ENCODE measurements at regions not wholly inside any gene's neighbourhood (a gene's known extent, or its start where the extent isn't known, plus 50 kb on each side); places are given as distances from the start of the nearest gene placed in this dataset.

DNA sequence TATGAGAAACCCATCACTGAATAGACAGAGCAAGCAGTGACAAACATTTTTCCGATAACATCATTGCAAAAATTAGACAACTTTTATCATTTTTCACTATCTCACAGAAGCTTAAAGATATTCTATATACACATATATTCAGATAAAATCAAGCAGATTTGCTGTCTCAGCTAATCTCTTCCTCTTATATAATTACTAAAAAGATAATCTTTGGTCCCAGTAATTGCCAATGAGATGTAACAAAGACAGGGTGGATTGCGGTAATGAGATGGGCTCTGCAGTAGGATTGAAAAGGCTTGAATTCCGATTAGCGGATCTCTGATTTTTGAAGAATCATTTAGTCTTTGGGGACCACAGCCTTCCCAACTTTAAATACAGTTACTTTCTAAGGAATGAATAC, 63.5 kb downstream of the SYT4 start:
- DNase-seq (ENCODE audit: low read depth in 4 of 6, low spot score in 6 of 6), result no peak
- H3K27me3 ChIP-seq (ENCODE audit: control insufficient read depth, insufficient read depth, low read length), result no peaks in the 10 kb centered on the region
- no peak overlapping the region for H3K4me3 ChIP-seq (ENCODE audit: low read depth, low read length)
- no peak overlapping the region for H3K27ac ChIP-seq (ENCODE audit: low read depth, low read length)
- H3K4me1 ChIP-seq (ENCODE audit: control insufficient read depth, insufficient read depth, low read length), result no peaks in the 10 kb centered on the region
- H3K9me3 ChIP-seq (ENCODE audit: control insufficient read depth, insufficient read depth, low read length), result no peaks in the 10 kb centered on the region
- H3K36me3 ChIP-seq (ENCODE audit: control insufficient read depth, insufficient read depth, low read length), result no peaks in the 10 kb centered on the region
- WGBS (ENCODE audit: insufficient coverage), result no CpG with 5 or more reads among the region's 4 CpGs

DNA sequence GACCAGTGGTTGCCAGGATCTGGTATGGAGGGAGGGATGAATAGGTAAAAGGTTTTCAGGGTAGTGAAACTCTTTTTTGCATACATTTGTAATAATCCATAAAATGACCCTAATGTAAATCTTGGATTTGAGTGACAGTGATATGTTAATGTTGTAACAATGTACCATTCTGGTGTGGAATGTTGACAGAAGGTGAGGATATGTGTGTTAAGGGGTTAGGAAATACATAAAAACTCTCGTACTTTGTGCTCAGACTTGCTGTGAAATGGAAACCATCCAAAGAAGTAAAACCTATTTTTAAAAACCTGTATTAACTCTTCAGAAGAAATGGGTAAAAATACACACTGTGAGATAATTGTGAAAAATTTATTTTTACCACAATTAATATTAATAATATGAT, 66.2 kb downstream of the SYT4 start:
- no peaks in the 10 kb centered on the region for H3K27me3 ChIP-seq (ENCODE audit: control insufficient read depth, insufficient read depth, low read length)
- no peak for DNase-seq (ENCODE audit: low read depth in 4 of 6, low spot score in 6 of 6)
- H3K9me3 ChIP-seq (ENCODE audit: control insufficient read depth, insufficient read depth, low read length), result no peaks in the 10 kb centered on the region
- no peaks in the 10 kb centered on the region for H3K36me3 ChIP-seq (ENCODE audit: control insufficient read depth, insufficient read depth, low read length)
- H3K4me3 ChIP-seq (ENCODE audit: low read depth, low read length), result no peak overlapping the region
- no peak overlapping the region for H3K27ac ChIP-seq (ENCODE audit: low read depth, low read length)
- H3K4me1 ChIP-seq (ENCODE audit: control insufficient read depth, insufficient read depth, low read length), result no peaks in the 10 kb centered on the region
- WGBS (ENCODE audit: insufficient coverage), result no CpG with 5 or more reads among the region's 1 CpG

DNA sequence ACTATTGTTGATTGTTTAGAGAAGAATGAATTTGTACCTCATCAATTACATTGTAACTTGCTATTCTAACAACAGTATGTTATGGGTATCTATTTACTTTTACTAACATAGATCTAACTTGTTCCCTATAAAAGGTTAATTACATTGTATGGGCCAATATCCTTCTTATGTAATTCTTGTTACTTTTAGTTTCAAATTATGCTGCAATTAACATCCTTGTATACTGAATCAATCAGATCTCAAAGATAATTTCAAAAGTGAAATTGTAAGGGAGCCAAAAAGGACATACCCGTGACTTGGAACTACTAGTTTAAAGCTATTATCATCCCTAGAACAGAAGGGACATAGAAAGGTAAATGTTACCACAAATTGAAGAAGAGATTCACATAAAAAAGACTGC, 79.9 kb upstream of the RIT2 start:
- Histone ChIP-seq H3K4me1 (ENCODE audit: control insufficient read depth, insufficient read depth, low read length) (no peaks in the 10 kb centered on the region), H3K36me3 (ENCODE audit: control insufficient read depth, insufficient read depth, low read length) (no peaks in the 10 kb centered on the region), H3K27ac (ENCODE audit: low read depth, low read length) (no peak overlapping the region), H3K4me3 (ENCODE audit: low read depth, low read length) (no peak overlapping the region), H3K27me3 (ENCODE audit: control insufficient read depth, insufficient read depth, low read length) (no peaks in the 10 kb centered on the region), H3K9me3 (ENCODE audit: control insufficient read depth, insufficient read depth, low read length) (no peaks in the 10 kb centered on the region)
- no CpG with 5 or more reads among the region's 1 CpG for WGBS (ENCODE audit: insufficient coverage)
- no peak for DNase-seq (ENCODE audit: low read depth in 4 of 6, low spot score in 6 of 6)

- DNase-seq (ENCODE audit: low read depth in 4 of 6, low spot score in 6 of 6), result no peak
- Histone ChIP-seq H3K4me1 (ENCODE audit: control insufficient read depth, insufficient read depth, low read length) (no peaks in the 10 kb centered on the region), H3K4me3 (ENCODE audit: low read depth, low read length) (no peak overlapping the region), H3K36me3 (ENCODE audit: control insufficient read depth, insufficient read depth, low read length) (no peaks in the 10 kb centered on the region), H3K9me3 (ENCODE audit: control insufficient read depth, insufficient read depth, low read length) (no peaks in the 10 kb centered on the region), H3K27ac (ENCODE audit: low read depth, low read length) (no peak overlapping the region), H3K27me3 (ENCODE audit: control insufficient read depth, insufficient read depth, low read length) (no peaks in the 10 kb centered on the region)
- 93% methylated on average over 2 of the region's 2 CpGs for WGBS (ENCODE audit: insufficient coverage)
Observed at GRCh38 chr18:43193336-43193735, 77.9 kb upstream of the RIT2 start.

DNA sequence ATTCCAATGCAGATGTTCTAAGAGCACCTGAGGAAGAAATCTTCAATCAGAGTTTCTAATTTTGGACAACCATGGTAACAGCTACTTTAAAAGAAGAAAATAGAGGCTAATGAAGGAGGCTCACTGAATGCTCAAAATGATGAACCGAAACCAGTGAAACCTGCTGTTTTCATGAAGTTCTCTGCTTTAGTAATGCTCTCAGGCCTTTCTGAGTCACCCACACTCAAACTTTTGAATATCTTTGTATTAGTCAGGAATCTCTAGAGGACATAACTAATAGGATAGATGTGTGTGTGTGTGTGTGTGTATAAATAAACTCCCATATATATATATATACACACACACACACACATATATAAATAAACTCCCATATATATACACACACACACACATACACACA, 76.9 kb upstream of the RIT2 start:
- DNase-seq (ENCODE audit: low read depth in 4 of 6, low spot score in 6 of 6), result no peak
- H3K4me3 ChIP-seq (ENCODE audit: low read depth, low read length), result no peak overlapping the region
- WGBS (ENCODE audit: insufficient coverage), result no CpG with 5 or more reads among the region's 1 CpG
- H3K36me3 ChIP-seq (ENCODE audit: control insufficient read depth, insufficient read depth, low read length), result no peaks in the 10 kb centered on the region
- H3K4me1 ChIP-seq (ENCODE audit: control insufficient read depth, insufficient read depth, low read length), result no peaks in the 10 kb centered on the region
- no peaks in the 10 kb centered on the region for H3K27me3 ChIP-seq (ENCODE audit: control insufficient read depth, insufficient read depth, low read length)
- no peak overlapping the region for H3K27ac ChIP-seq (ENCODE audit: low read depth, low read length)
- H3K9me3 ChIP-seq (ENCODE audit: control insufficient read depth, insufficient read depth, low read length), result no peaks in the 10 kb centered on the region

DNA sequence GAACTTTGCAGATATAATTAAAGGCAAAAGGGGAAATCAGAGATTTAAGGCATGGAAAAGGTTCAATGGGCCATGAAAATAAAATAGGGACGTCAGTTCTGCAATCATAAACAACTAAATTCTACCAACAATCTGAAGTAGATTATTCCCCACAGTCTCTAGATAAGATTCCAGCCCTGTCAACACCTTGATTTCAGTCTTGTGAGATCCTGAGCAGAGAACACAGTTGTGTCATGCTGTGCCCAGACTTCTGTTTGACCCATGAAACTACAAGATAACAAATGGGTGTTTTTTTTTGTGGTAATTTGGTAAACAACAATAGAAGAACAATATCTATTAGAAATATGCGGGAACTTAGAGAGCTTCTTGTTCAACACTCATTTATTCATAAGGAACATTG, 66.2 kb upstream of the RIT2 start:
- 29% methylated on average over 1 of the region's 2 CpGs for WGBS (ENCODE audit: insufficient coverage)
- Histone ChIP-seq H3K27ac (ENCODE audit: low read depth, low read length) (no peak overlapping the region), H3K4me3 (ENCODE audit: low read depth, low read length) (no peak overlapping the region)

GRCh38 chr18:43180814-43181213, 65.3 kb upstream of the RIT2 start:
- Histone ChIP-seq H3K27ac (ENCODE audit: low read depth, low read length) (no peak overlapping the region), H3K4me1 (ENCODE audit: control insufficient read depth, insufficient read depth, low read length) (no peaks in the 10 kb centered on the region), H3K27me3 (ENCODE audit: control insufficient read depth, insufficient read depth, low read length) (no peaks in the 10 kb centered on the region), H3K36me3 (ENCODE audit: control insufficient read depth, insufficient read depth, low read length) (no peaks in the 10 kb centered on the region), H3K4me3 (ENCODE audit: low read depth, low read length) (no peak overlapping the region), H3K9me3 (ENCODE audit: control insufficient read depth, insufficient read depth, low read length) (no peaks in the 10 kb centered on the region)
- peak in 2 of 6 donors; percentile 41 to 44 for DNase-seq (ENCODE audit: low read depth in 4 of 6, low spot score in 6 of 6)
- no CpG with 5 or more reads among the region's 2 CpGs for WGBS (ENCODE audit: insufficient coverage)

More for the DNA sequence above, 66.2 kb upstream of the RIT2 start:
- H3K36me3 ChIP-seq (ENCODE audit: control insufficient read depth, insufficient read depth, low read length), result no peaks in the 10 kb centered on the region
- H3K9me3 ChIP-seq (ENCODE audit: control insufficient read depth, insufficient read depth, low read length), result no peaks in the 10 kb centered on the region
- H3K4me1 ChIP-seq (ENCODE audit: control insufficient read depth, insufficient read depth, low read length), result no peaks in the 10 kb centered on the region
- H3K27me3 ChIP-seq (ENCODE audit: control insufficient read depth, insufficient read depth, low read length), result no peaks in the 10 kb centered on the region
- no peak for DNase-seq (ENCODE audit: low read depth in 4 of 6, low spot score in 6 of 6)

- Histone ChIP-seq H3K4me1 (ENCODE audit: control insufficient read depth, insufficient read depth, low read length) (no peaks in the 10 kb centered on the region), H3K36me3 (ENCODE audit: control insufficient read depth, insufficient read depth, low read length) (no peaks in the 10 kb centered on the region), H3K27ac (ENCODE audit: low read depth, low read length) (no peak overlapping the region), H3K27me3 (ENCODE audit: control insufficient read depth, insufficient read depth, low read length) (no peaks in the 10 kb centered on the region), H3K4me3 (ENCODE audit: low read depth, low read length) (no peak overlapping the region), H3K9me3 (ENCODE audit: control insufficient read depth, insufficient read depth, low read length) (no peaks in the 10 kb centered on the region)
- DNase-seq (ENCODE audit: low read depth in 4 of 6, low spot score in 6 of 6), result no peak
- no CpG with 5 or more reads among the region's 2 CpGs for WGBS (ENCODE audit: insufficient coverage)
Observed at GRCh38 chr18:43175257-43175656, 59.8 kb upstream of the RIT2 start.

DNA sequence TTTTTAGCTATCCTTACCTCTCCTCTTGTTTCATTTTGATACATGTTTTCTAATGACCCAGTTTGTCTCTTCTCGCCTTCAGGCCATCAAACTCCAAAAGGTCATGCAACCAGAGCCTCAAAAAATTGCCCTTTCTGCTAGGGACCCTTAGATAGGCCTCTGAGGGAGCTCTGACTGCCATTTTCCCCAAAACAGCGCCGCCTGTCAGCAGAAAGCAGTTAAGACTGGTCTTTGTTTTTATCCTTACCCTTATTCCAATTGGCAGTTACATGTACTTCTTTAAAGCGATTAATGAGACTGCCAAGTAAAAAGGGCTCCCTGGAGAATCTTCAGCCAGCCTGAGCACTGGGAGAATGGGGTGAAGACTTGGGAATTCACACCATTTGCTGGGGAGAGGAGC, 55.1 kb upstream of the RIT2 start:
- no peaks in the 10 kb centered on the region for H3K4me1 ChIP-seq (ENCODE audit: control insufficient read depth, insufficient read depth, low read length)
- 54% methylated on average over 4 of the region's 4 CpGs for WGBS (ENCODE audit: insufficient coverage)
- H3K27me3 ChIP-seq (ENCODE audit: control insufficient read depth, insufficient read depth, low read length), result no peaks in the 10 kb centered on the region
- no peak overlapping the region for H3K4me3 ChIP-seq (ENCODE audit: low read depth, low read length)
- no peak for DNase-seq (ENCODE audit: low read depth in 4 of 6, low spot score in 6 of 6)
- peaks cover 5% of the 10 kb centered on the region for H3K9me3 ChIP-seq (ENCODE audit: control insufficient read depth, insufficient read depth, low read length)
- no peak overlapping the region for H3K27ac ChIP-seq (ENCODE audit: low read depth, low read length)
- no peaks in the 10 kb centered on the region for H3K36me3 ChIP-seq (ENCODE audit: control insufficient read depth, insufficient read depth, low read length)

All from spinal cord (tissue), 9 donors.